NT2/D1 (cell line): ENCODE measurements at regions not wholly inside any gene's neighbourhood (a gene's known extent, or its start where the extent isn't known, plus 50 kb on each side); places are given as distances from the start of the nearest gene placed in this dataset.
"Not testable (repeated sequence)": the region's sequence is repeated elsewhere in the genome, so short reads cannot be mapped to it uniquely, and the experiment has no call there.

Experiments used
- SUZ12 ChIP-seq: IDR thresholded peaks from 2 replicates; pipeline ENCODE4 v1.6.1; 2011; ENCODE audit not compliant: insufficient read length, insufficient read depth; ENCODE audit errors: extremely low read depth
- YY1 ChIP-seq: IDR thresholded peaks from 2 replicates; pipeline ENCODE4 v1.6.1; 2011; ENCODE audit not compliant: insufficient read length, insufficient read depth

GRCh38 chr5:86305050-86305449, 312.7 kb upstream of the COX7C start:
- not testable (repeated sequence) for TF ChIP-seq YY1, SUZ12
